ENCODE measurements at regions not wholly inside any gene's neighbourhood (a gene's known extent, or its start where the extent isn't known, plus 50 kb on each side); places are given as distances from the start of the nearest gene placed in this dataset.
A peak's percentile ranks its signal among the peaks of the same experiment; 100 is the strongest.

DNA sequence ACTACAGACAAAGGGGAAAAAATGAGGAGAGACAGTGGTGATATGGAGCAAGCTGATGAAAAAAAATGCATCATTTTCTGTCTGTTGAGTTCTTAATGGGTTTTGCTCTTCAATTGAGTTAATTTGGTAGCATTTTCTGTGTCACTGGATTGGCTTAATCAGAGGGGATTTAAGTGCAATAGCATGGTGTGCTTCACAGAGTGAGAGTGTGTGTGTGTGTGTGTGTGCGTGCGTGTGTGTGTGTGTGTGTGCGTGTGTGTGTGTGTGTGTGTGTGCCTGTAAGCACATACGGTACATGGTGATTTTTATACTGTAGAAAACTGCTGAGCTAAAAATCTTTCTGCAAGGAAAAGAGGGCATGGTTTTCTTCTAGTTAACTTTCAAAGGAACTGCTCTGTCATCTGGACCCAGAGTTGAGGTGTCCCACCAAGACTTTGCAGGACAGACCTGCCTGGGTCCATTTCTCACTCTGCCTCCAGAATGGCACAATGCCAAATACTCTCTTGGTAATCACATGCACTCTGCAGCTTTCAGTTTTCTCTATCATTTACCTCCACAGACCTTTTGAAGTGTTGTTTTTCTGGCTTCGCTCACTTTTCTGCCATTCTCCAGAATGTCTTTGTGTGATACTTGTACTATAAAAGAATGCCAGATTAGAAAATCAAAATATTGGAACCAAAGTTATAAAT lies 952.6 kb upstream of the SOX9 start:
- Histone ChIP-seq H3K9me3 (ENCODE audit: control insufficient read depth in 4 of 4, low read length in 3 of 4) (no peaks in the 10 kb centered on the region), H3K4me3 (ENCODE audit: low read depth in 1 of 3, low read length in 3 of 3) (no peak overlapping the region), H3K27me3 (ENCODE audit: control insufficient read depth in 4 of 4, insufficient read depth in 4 of 4, low read length in 3 of 4) (no peaks in the 10 kb centered on the region), H3K36me3 (ENCODE audit: control insufficient read depth in 4 of 4, insufficient read depth in 3 of 4, low read depth in 1 of 4, low read length in 3 of 4) (no peaks in the 10 kb centered on the region), H3K4me1 (ENCODE audit: control insufficient read depth in 4 of 4, insufficient read depth in 4 of 4, low read length in 3 of 4) (peaks cover under 1 to 8% (median 3%) of the 10 kb centered on the region in 4 donors), H3K9ac (ENCODE audit: low read depth in 1 of 2, low read length in 2 of 2) (no peak overlapping the region), H3K27ac (ENCODE audit: low read depth in 1 of 2, low read length in 2 of 2) (no peak overlapping the region)
- TF ChIP-seq HNF4G (IDR thresholded peaks at IDR 0.05), result no peak
- TF ChIP-seq ATF3 (IDR thresholded peaks at IDR 0.05), result no peak
- no peak for TF ChIP-seq SP1 (IDR thresholded peaks at IDR 0.05)
- no peak for TF ChIP-seq EGR1 (IDR thresholded peaks at IDR 0.05; ENCODE audit: low read depth in 2 of 2)
- TF ChIP-seq, protein P1, sequence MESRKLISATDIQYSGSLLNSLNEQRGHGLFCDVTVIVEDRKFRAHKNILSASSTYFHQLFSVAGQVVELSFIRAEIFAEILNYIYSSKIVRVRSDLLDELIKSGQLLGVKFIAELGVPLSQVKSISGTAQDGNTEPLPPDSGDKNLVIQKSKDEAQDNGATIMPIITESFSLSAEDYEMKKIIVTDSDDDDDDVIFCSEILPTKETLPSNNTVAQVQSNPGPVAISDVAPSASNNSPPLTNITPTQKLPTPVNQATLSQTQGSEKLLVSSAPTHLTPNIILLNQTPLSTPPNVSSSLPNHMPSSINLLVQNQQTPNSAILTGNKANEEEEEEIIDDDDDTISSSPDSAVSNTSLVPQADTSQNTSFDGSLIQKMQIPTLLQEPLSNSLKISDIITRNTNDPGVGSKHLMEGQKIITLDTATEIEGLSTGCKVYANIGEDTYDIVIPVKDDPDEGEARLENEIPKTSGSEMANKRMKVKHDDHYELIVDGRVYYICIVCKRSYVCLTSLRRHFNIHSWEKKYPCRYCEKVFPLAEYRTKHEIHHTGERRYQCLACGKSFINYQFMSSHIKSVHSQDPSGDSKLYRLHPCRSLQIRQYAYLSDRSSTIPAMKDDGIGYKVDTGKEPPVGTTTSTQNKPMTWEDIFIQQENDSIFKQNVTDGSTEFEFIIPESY (IDR thresholded peaks at IDR 0.05), result no peak
- no peak for TF ChIP-seq GABPA (IDR thresholded peaks at IDR 0.05 in 1 of 2, conservative IDR thresholded peaks at IDR 0.05 in 1 of 2)
- no peak for TF ChIP-seq FOXA1 (IDR thresholded peaks at IDR 0.05)
- TF ChIP-seq RXRA (IDR thresholded peaks at IDR 0.05), result no peak
- TF ChIP-seq MAX (IDR thresholded peaks at IDR 0.05), result no peak
- no peak for TF ChIP-seq NR2F2 (IDR thresholded peaks at IDR 0.05)
- no peak for TF ChIP-seq CTCF (IDR thresholded peaks at IDR 0.05; ENCODE audit: low read depth, low read length, missing input control)
- TF ChIP-seq, protein P2, sequence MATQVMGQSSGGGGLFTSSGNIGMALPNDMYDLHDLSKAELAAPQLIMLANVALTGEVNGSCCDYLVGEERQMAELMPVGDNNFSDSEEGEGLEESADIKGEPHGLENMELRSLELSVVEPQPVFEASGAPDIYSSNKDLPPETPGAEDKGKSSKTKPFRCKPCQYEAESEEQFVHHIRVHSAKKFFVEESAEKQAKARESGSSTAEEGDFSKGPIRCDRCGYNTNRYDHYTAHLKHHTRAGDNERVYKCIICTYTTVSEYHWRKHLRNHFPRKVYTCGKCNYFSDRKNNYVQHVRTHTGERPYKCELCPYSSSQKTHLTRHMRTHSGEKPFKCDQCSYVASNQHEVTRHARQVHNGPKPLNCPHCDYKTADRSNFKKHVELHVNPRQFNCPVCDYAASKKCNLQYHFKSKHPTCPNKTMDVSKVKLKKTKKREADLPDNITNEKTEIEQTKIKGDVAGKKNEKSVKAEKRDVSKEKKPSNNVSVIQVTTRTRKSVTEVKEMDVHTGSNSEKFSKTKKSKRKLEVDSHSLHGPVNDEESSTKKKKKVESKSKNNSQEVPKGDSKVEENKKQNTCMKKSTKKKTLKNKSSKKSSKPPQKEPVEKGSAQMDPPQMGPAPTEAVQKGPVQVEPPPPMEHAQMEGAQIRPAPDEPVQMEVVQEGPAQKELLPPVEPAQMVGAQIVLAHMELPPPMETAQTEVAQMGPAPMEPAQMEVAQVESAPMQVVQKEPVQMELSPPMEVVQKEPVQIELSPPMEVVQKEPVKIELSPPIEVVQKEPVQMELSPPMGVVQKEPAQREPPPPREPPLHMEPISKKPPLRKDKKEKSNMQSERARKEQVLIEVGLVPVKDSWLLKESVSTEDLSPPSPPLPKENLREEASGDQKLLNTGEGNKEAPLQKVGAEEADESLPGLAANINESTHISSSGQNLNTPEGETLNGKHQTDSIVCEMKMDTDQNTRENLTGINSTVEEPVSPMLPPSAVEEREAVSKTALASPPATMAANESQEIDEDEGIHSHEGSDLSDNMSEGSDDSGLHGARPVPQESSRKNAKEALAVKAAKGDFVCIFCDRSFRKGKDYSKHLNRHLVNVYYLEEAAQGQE (IDR thresholded peaks at IDR 0.05), result no peak
- TF ChIP-seq YY1 (IDR thresholded peaks at IDR 0.05), result no peak
- WGBS, result 77% methylated on average over 5 of the region's 5 CpGs
- no peak for DNase-seq (ENCODE audit: low spot score)

GRCh38 chr17:71170070-71170469 lies 950.8 kb upstream of the SOX9 start:
- H3K4me3 ChIP-seq (ENCODE audit: low read depth in 1 of 3, low read length in 3 of 3), result no peak overlapping the region
- H3K36me3 ChIP-seq (ENCODE audit: control insufficient read depth in 4 of 4, insufficient read depth in 3 of 4, low read depth in 1 of 4, low read length in 3 of 4), result no peaks in the 10 kb centered on the region
- no peak overlapping the region for H3K27ac ChIP-seq (ENCODE audit: low read depth in 1 of 2, low read length in 2 of 2)
- peaks cover 0 to 4% (median 0%) of the 10 kb centered on the region in 4 donors for H3K4me1 ChIP-seq (ENCODE audit: control insufficient read depth in 4 of 4, insufficient read depth in 4 of 4, low read length in 3 of 4)
- H3K9ac ChIP-seq (ENCODE audit: low read depth in 1 of 2, low read length in 2 of 2), result no peak overlapping the region
- H3K27me3 ChIP-seq (ENCODE audit: control insufficient read depth in 4 of 4, insufficient read depth in 4 of 4, low read length in 3 of 4), result no peaks in the 10 kb centered on the region
- H3K9me3 ChIP-seq (ENCODE audit: control insufficient read depth in 4 of 4, low read length in 3 of 4), result no peaks in the 10 kb centered on the region
- no peak for DNase-seq (ENCODE audit: low spot score)
- TF ChIP-seq TAF1 (conservative IDR thresholded peaks at IDR 0.05) (no peak), JUND (IDR thresholded peaks at IDR 0.05) (no peak), FOXA1 (IDR thresholded peaks at IDR 0.05) (no peak), SP1 (IDR thresholded peaks at IDR 0.05) (no peak), ATF3 (IDR thresholded peaks at IDR 0.05) (no peak), EGR1 (IDR thresholded peaks at IDR 0.05; ENCODE audit: low read depth in 2 of 2) (no peak), YY1 (IDR thresholded peaks at IDR 0.05) (no peak), RXRA (IDR thresholded peaks at IDR 0.05) (peak; percentile 16 to 37), NR2F2 (IDR thresholded peaks at IDR 0.05) (no peak), FOXA2 (IDR thresholded peaks at IDR 0.05) (no peak), CTCF (IDR thresholded peaks at IDR 0.05; ENCODE audit: low read depth, low read length, missing input control) (no peak)
- TF ChIP-seq, protein P2 (IDR thresholded peaks at IDR 0.05), result no peak

All from liver (tissue), 8 donors.